LNCaP clone FGC (cell line): ENCODE measurements at regions not wholly inside any gene's neighbourhood (a gene's known extent, or its start where the extent isn't known, plus 50 kb on each side); places are given as distances from the start of the nearest gene placed in this dataset.

Experiments used
- DNase-seq: peaks from one replicate; pipeline ENCODE4 v3.0.0-alpha.2; 2011; ENCODE audit warnings: low read depth
- H3K4me3 ChIP-seq: 2 replicates; pipeline ENCODE4 v1.5.1; 2011; ENCODE audit warnings: mild to moderate bottlenecking, low read depth, low read length, control low read depth
- CTCF ChIP-seq: IDR thresholded peaks from 2 replicates; pipeline ENCODE4 v1.5.1; 2012; ENCODE audit warnings: mild to moderate bottlenecking; ENCODE audit not compliant: control insufficient read depth, insufficient read depth; ENCODE audit errors: extremely low read depth

DNA sequence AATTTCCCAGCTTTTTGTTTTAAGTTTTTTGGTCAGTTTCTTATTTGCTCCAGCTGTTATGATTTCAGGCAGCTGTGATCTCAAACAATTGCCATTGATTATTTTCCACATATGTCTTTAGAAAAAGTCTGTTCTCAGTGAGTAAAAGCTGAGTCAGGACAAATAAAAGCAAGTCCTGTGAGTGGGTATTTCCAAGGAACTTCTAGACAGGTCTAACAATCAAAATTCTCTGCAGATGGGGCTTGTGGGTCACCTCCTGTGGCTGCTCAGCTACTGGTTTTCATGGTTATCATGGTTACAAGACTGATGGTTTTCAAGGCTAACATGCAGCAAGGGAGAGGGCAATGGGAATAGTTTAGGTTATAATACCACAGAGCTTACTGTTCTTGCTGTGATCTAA, 585.7 kb downstream of the LMO4 start:
- no peak overlapping the region for H3K4me3 ChIP-seq
- TF ChIP-seq CTCF = no peak
- DNase-seq = no peak

- TF ChIP-seq CTCF = no peak
- no peak for DNase-seq
- no peak overlapping the region for H3K4me3 ChIP-seq
These were observed 587.1 kb downstream of the LMO4 start for GRCh38 chr1:87915771-87916170.

- DNase-seq = no peak
- H3K4me3 ChIP-seq = no peak overlapping the region
- TF ChIP-seq CTCF = no peak
These were observed 588.3 kb downstream of the LMO4 start for GRCh38 chr1:87916965-87917364.

DNA sequence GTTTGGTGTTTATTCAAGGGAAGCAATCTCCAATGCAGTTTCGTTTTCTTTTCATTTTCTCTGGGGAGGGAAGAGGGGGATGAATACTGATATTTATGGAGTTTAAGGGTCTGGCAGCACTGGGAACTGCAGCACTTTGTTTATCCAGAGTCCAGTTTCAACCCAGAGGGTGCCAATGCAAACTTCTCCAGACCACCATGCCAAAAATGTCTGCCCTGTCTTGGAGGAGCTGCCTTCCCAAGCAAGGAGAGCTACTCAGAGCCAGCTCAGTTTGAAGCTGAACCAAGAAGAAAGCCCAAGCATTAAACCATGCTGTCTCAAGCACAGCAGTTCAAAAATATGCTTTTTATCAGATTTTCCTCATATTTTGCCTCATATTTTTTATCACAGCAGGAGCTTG, 589.7 kb downstream of the LMO4 start:
- DNase-seq = no peak
- no peak for TF ChIP-seq CTCF
- H3K4me3 ChIP-seq = no peak overlapping the region

DNA sequence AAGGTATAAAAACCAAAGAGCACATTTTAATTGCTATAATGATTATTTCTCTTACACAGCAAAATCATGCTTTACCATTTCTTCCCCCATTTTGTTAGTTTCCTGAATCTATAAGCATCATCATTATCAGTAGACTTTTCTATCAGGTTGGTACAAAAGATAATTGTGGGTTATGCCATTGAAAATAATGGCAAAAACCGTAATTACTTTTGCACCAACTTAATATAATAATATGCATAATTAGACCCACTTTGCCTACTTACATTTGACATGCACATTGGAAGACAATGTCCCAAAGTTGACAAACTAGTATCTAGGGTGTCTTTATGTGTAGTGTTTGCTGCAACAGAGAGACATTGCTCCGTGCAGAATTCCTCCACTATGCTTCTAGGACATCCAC, 594.2 kb downstream of the LMO4 start:
- DNase-seq = no peak
- no peak for TF ChIP-seq CTCF
- H3K4me3 ChIP-seq = no peak overlapping the region

GRCh38 chr1:87926131-87926830, 597.6 kb downstream of the LMO4 start:
- no peak overlapping the region for H3K4me3 ChIP-seq
- no peak for DNase-seq
- no peak for TF ChIP-seq CTCF

DNA sequence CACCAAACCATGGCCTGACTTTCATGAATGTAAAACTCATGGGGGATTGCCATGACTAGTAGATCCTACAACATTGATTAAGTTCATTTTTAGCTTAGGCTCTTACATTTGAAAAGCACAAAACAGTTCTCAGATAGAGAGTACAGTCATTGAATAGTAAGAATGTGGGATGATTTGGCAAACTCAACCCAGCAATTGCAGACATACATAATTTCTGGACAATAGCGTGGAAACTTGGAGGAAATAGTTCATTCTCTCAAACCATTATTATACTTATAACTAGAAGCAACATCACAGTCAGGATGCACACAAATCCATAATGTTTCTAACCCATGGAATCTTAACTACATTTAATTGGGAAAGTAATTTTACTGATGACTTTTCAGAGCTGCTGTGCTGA, 598.2 kb downstream of the LMO4 start:
- DNase-seq = no peak
- H3K4me3 ChIP-seq = no peak overlapping the region
- TF ChIP-seq CTCF = no peak
